C4-2B (cell line): ENCODE measurements at regions not wholly inside any gene's neighbourhood (a gene's known extent, or its start where the extent isn't known, plus 50 kb on each side); places are given as distances from the start of the nearest gene placed in this dataset.

Experiments used
- CTCF ChIP-seq: fragments of 450-650 bp; conservative IDR thresholded peaks from 2 replicates; pipeline ENCODE4 v1.5.1; 2017; ENCODE audit warnings: mild to moderate bottlenecking
- ZFX ChIP-seq: fragments of 450-650 bp; IDR thresholded peaks from 2 replicates; pipeline ENCODE4 v1.6.1; 2017

GRCh38 chr7:37524056-37524455, 75.4 kb upstream of the ELMO1 start:
- TF ChIP-seq CTCF (no peak), ZFX (no peak)
